ENCODE measurements at regions not wholly inside any gene's neighbourhood (a gene's known extent, or its start where the extent isn't known, plus 50 kb on each side); places are given as distances from the start of the nearest gene placed in this dataset.

DNA sequence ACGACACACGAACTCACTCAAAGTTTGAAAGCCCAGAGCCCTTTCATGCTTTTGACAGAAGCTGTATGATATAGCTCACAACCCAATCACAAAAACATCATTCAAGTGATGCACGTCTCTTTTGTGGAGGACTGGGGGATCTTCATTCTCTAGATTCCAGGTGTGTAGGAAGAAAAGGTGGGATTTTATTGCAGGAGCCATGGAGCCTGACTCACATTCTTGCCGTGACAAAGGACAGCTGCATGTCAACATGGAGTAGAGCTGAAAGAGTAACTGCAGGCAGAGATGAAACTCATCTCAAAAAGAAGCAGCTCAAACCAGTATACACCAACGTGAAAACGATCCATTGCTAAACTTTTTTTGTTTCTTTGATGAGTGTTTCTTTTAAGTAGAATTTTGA is 50.9 kb upstream of the PDE1A start:
- no peak overlapping the region for H3K4me3 ChIP-seq (ENCODE audit: severe bottlenecking)
- no peak for ATAC-seq (ENCODE audit: low read depth)
- no peak for TF ChIP-seq CTCF (IDR thresholded peaks at IDR 0.05; ENCODE audit: poor library complexity, severe bottlenecking)

GRCh38 chr2:182481676-182482075 is 54.8 kb upstream of the PDE1A start:
- H3K27ac ChIP-seq (ENCODE audit: poor library complexity, severe bottlenecking) = no peak overlapping the region
- ATAC-seq (ENCODE audit: low read depth) (no peak), DNase-seq (ENCODE audit: low spot score) (no peak)
- no peaks in the 10 kb centered on the region for H3K4me1 ChIP-seq (ENCODE audit: insufficient read depth, poor library complexity, severe bottlenecking)
- H3K27me3 ChIP-seq (ENCODE audit: insufficient read depth, poor library complexity, severe bottlenecking) = no peaks in the 10 kb centered on the region
- H3K36me3 ChIP-seq (ENCODE audit: low read depth) = no peaks in the 10 kb centered on the region
- no peak for TF ChIP-seq CTCF (IDR thresholded peaks at IDR 0.05; ENCODE audit: poor library complexity, severe bottlenecking)
- no peaks in the 10 kb centered on the region for H3K9me3 ChIP-seq (ENCODE audit: severe bottlenecking)
- no peak overlapping the region for H3K4me3 ChIP-seq (ENCODE audit: severe bottlenecking)

More for the DNA sequence above, 50.9 kb upstream of the PDE1A start:
- no peak for DNase-seq (ENCODE audit: low spot score)
- no peaks in the 10 kb centered on the region for H3K27me3 ChIP-seq (ENCODE audit: insufficient read depth, poor library complexity, severe bottlenecking)
- H3K36me3 ChIP-seq (ENCODE audit: low read depth) = no peaks in the 10 kb centered on the region
- H3K4me1 ChIP-seq (ENCODE audit: insufficient read depth, poor library complexity, severe bottlenecking) = no peaks in the 10 kb centered on the region
- H3K9me3 ChIP-seq (ENCODE audit: severe bottlenecking) = no peaks in the 10 kb centered on the region
- H3K27ac ChIP-seq (ENCODE audit: poor library complexity, severe bottlenecking) = no peak overlapping the region

DNA sequence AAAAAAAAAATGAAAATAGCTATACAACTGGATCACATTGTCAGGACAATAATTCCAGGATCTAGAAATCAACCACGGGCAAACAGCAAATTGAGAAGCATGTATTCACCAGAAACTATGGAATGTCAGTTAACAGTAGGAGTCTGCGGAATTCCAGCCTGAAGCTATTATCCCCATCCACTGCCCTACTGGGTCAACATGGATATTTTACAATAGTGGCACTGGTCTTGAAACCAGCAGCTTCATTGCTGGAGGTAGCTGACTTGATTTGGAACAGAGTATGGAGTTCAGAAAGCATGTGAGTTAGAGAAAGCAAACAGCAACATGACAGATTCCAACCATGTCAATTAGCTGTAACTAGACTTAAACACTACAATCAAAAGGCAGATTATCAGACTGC is 55.7 kb upstream of the PDE1A start:
- DNase-seq (ENCODE audit: low spot score) = no peak
- Histone ChIP-seq H3K27ac (ENCODE audit: poor library complexity, severe bottlenecking) (no peak overlapping the region), H3K36me3 (ENCODE audit: low read depth) (no peaks in the 10 kb centered on the region), H3K9me3 (ENCODE audit: severe bottlenecking) (no peaks in the 10 kb centered on the region), H3K27me3 (ENCODE audit: insufficient read depth, poor library complexity, severe bottlenecking) (no peaks in the 10 kb centered on the region), H3K4me1 (ENCODE audit: insufficient read depth, poor library complexity, severe bottlenecking) (no peaks in the 10 kb centered on the region), H3K4me3 (ENCODE audit: severe bottlenecking) (no peak overlapping the region)
- ATAC-seq (ENCODE audit: low read depth) = no peak
- no peak for TF ChIP-seq CTCF (IDR thresholded peaks at IDR 0.05; ENCODE audit: poor library complexity, severe bottlenecking)

DNA sequence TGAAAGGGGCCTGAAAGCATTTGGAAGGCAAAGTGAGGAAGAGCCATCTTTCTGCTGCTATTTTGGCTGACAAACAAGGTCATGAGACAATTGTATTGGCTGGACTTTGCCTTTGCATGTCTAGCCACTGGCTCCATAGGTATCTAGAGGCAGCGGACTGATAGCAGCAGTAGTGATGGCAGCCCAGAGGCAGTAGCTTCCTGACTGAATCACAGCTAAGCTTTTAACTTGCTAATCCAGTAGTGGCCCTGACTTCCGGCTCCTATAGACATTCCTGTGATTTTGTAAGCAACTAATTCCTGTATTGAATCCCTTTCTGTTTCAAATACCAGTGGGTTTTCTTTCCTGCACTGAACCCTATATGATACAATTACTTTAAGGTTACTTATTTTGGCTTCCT is 69.8 kb upstream of the PDE1A start:
- no peak overlapping the region for H3K4me3 ChIP-seq (ENCODE audit: severe bottlenecking)
- ATAC-seq (ENCODE audit: low read depth) (no peak), DNase-seq (ENCODE audit: low spot score) (no peak)
- H3K27ac ChIP-seq (ENCODE audit: poor library complexity, severe bottlenecking) = no peak overlapping the region
- H3K36me3 ChIP-seq (ENCODE audit: low read depth) = no peaks in the 10 kb centered on the region
- H3K27me3 ChIP-seq (ENCODE audit: insufficient read depth, poor library complexity, severe bottlenecking) = no peaks in the 10 kb centered on the region
- no peaks in the 10 kb centered on the region for H3K4me1 ChIP-seq (ENCODE audit: insufficient read depth, poor library complexity, severe bottlenecking)
- no peaks in the 10 kb centered on the region for H3K9me3 ChIP-seq (ENCODE audit: severe bottlenecking)
- no peak for TF ChIP-seq CTCF (IDR thresholded peaks at IDR 0.05; ENCODE audit: poor library complexity, severe bottlenecking)

- DNase-seq (ENCODE audit: low spot score) (no peak), ATAC-seq (ENCODE audit: low read depth) (no peak)
- no peaks in the 10 kb centered on the region for H3K4me1 ChIP-seq (ENCODE audit: insufficient read depth, poor library complexity, severe bottlenecking)
- H3K27ac ChIP-seq (ENCODE audit: poor library complexity, severe bottlenecking) = no peak overlapping the region
- no peaks in the 10 kb centered on the region for H3K27me3 ChIP-seq (ENCODE audit: insufficient read depth, poor library complexity, severe bottlenecking)
- H3K9me3 ChIP-seq (ENCODE audit: severe bottlenecking) = no peaks in the 10 kb centered on the region
- H3K36me3 ChIP-seq (ENCODE audit: low read depth) = no peaks in the 10 kb centered on the region
- H3K4me3 ChIP-seq (ENCODE audit: severe bottlenecking) = no peak overlapping the region
- TF ChIP-seq CTCF (IDR thresholded peaks at IDR 0.05; ENCODE audit: poor library complexity, severe bottlenecking) = no peak
These were observed 73.1 kb upstream of the PDE1A start for GRCh38 chr2:182499706-182500470.
